ENCODE measurements at regions not wholly inside any gene's neighbourhood (a gene's known extent, or its start where the extent isn't known, plus 50 kb on each side); places are given as distances from the start of the nearest gene placed in this dataset.

DNA sequence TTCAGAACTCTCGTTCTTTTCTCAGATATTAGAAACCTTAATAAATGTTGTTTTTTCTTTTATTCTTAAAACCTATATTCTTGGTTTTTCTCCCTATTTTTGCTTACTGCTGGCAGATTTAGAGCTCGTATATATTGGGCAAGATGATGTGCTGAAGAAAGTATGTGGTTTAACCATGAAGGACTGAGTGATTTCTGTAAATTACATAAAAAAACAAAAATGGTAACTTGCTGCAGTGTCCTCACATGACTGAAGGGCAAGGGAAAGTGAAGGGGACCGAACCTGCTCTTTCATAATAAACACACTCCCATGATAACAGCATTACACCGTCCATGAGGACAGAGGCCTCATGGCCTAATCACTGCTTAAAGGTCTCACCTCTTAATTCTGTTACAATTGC, 393.8 kb upstream of the ZNF608 start:
- TF ChIP-seq CTCF (IDR thresholded peaks at IDR 0.05; ENCODE audit: low read depth, low read length) = no peak

GRCh38 chr5:125140855-125141254, 394.4 kb upstream of the ZNF608 start:
- peak; percentile 90 for DNase-seq (ENCODE audit: extremely low read depth, low read depth)
- no peak for TF ChIP-seq CTCF (IDR thresholded peaks at IDR 0.05; ENCODE audit: low read depth, low read length)

More for the DNA sequence above, 393.8 kb upstream of the ZNF608 start:
- DNase-seq (ENCODE audit: extremely low read depth, low read depth) = no peak

GRCh38 chr5:125142458-125142857, 396.0 kb upstream of the ZNF608 start:
- TF ChIP-seq CTCF (IDR thresholded peaks at IDR 0.05; ENCODE audit: low read depth, low read length) = no peak
- DNase-seq (ENCODE audit: extremely low read depth, low read depth) = no peak

- TF ChIP-seq CTCF (IDR thresholded peaks at IDR 0.05; ENCODE audit: low read depth, low read length) = no peak
- no peak for DNase-seq (ENCODE audit: extremely low read depth, low read depth)
These were observed 396.6 kb upstream of the ZNF608 start for GRCh38 chr5:125143011-125143410.

GRCh38 chr5:125148076-125148475, 401.6 kb upstream of the ZNF608 start:
- DNase-seq (ENCODE audit: extremely low read depth, low read depth) = no peak
- no peak for TF ChIP-seq CTCF (IDR thresholded peaks at IDR 0.05; ENCODE audit: low read depth, low read length)

DNA sequence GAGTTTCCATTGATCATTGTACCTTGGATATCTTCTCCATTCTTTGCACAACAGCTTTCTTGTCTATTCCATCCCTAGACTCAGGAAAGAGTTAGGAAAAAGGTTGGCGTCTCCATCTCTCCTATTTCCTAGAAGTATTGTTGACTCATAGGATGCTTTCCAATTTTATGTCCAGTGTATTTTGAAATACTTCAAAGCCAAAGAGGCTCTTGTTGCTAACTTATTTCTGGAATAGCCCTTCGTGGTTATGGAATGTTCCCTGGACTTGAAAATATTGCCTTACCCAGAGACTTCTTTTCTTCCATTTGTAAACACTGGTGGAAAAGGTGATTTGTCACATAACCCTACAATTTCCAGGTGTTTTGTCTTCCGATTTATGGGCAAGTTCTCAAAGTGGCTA, 402.3 kb upstream of the ZNF608 start:
- no peak for TF ChIP-seq CTCF (IDR thresholded peaks at IDR 0.05; ENCODE audit: low read depth, low read length)
- DNase-seq (ENCODE audit: extremely low read depth, low read depth) = no peak

- TF ChIP-seq CTCF (IDR thresholded peaks at IDR 0.05; ENCODE audit: low read depth, low read length) = no peak
- DNase-seq (ENCODE audit: extremely low read depth, low read depth) = no peak
These were observed 402.7 kb upstream of the ZNF608 start for GRCh38 chr5:125149110-125149509.

Measured in AG09319 (cell line).